ENCODE measurements at regions not wholly inside any gene's neighbourhood (a gene's known extent, or its start where the extent isn't known, plus 50 kb on each side); places are given as distances from the start of the nearest gene placed in this dataset.
A peak's percentile ranks its signal among the peaks of the same experiment; 100 is the strongest.

- FAIRE-seq, result no peak
- Histone ChIP-seq H3K27ac (ENCODE audit: extremely low read length, insufficient read depth, low read length) (no peak overlapping the region), H4K20me1 (ENCODE audit: insufficient read depth, low read length) (no peaks in the 10 kb centered on the region), H3K9ac (ENCODE audit: insufficient read depth, low read depth, low read length) (no peak overlapping the region), H2AFZ (ENCODE audit: low read length) (no peak overlapping the region), H3K9me3 (ENCODE audit: low read length) (no peaks in the 10 kb centered on the region), H3K4me3 (replicated peaks in 1 of 3; ENCODE audit: insufficient read depth in 1 of 3, low read depth in 2 of 3, low read length in 3 of 3) (no peak overlapping the region), H3K4me1 (ENCODE audit: insufficient read depth, low read length) (no peaks in the 10 kb centered on the region), H3K27me3 (ENCODE audit: control insufficient read depth in 1 of 2, insufficient read depth in 2 of 2, low read length in 2 of 2) (no peaks in the 10 kb centered on the region; a peak in 1 of 5 replicates), H3K79me2 (ENCODE audit: insufficient read depth, low read length) (no peaks in the 10 kb centered on the region), H3K4me2 (ENCODE audit: low read depth, low read length) (no peak overlapping the region), H3K36me3 (replicated peaks in 1 of 2; ENCODE audit: control insufficient read depth in 1 of 2, insufficient read depth in 2 of 2, low read length in 2 of 2) (no peaks in the 10 kb centered on the region)
- ChIA-PET POLR2A (no interaction called here), CTCF (ENCODE audit: low intra/inter-chr PET ratio, low total read pairs) (no interaction called here)
- in situ Hi-C loops (cut with HindIII; ENCODE audit: extremely low pct_ligation_motif_present, low pct_unique_long_range_greater_than_20kb) (no loop called here), intact Hi-C loops (cut with micrococcal nuclease; ENCODE audit: unreplicated experiment) (no loop called here)
- no peak for DNase-seq (ENCODE audit: low spot score)
- 0% methylated on average over 1 of the region's 1 CpG for WGBS (ENCODE audit: low lambda C conversion rate)
- BruUV-seq (replicated peaks), result no TSS peak
- peak; percentile 51; the same call in 2 of the 3 replicates for ATAC-seq
- TF ChIP-seq SMARCE1 (IDR thresholded peaks at IDR 0.05; ENCODE audit: borderline replicate concordance), result no peak
- TF ChIP-seq SP2 (CRISPR knock-in tag; IDR thresholded peaks at IDR 0.05), result no peak
- no peak for TF ChIP-seq ZNF773 (CRISPR knock-in tag; IDR thresholded peaks at IDR 0.05; ENCODE audit: borderline replicate concordance)
- TF ChIP-seq ZNF276 (CRISPR knock-in tag; IDR thresholded peaks at IDR 0.05; ENCODE audit: low read depth), result no peak
- no peak for TF ChIP-seq DPF2 (CRISPR knock-in tag; IDR thresholded peaks at IDR 0.05; ENCODE audit: borderline replicate concordance, low read depth)
- no peak for TF ChIP-seq GRHL1 (CRISPR knock-in tag; conservative IDR thresholded peaks at IDR 0.05)
- TF ChIP-seq HMG20B (CRISPR knock-in tag; conservative IDR thresholded peaks at IDR 0.05), result no peak
- TF ChIP-seq SALL2 (CRISPR knock-in tag; IDR thresholded peaks at IDR 0.05), result no peak
- no peak for TF ChIP-seq EP300 (IDR thresholded peaks at IDR 0.05; ENCODE audit: low read depth in 2 of 2, low read length in 2 of 2)
- TF ChIP-seq EP300 (CRISPR knock-in tag; IDR thresholded peaks at IDR 0.05; ENCODE audit: borderline replicate concordance), result no peak
- TF ChIP-seq ZNF607 (CRISPR knock-in tag; IDR thresholded peaks at IDR 0.05; ENCODE audit: borderline replicate concordance), result no peak
- no peak for TF ChIP-seq ATF3 (CRISPR knock-in tag; IDR thresholded peaks at IDR 0.05)
- no peak for TF ChIP-seq POLR2A (IDR thresholded peaks at IDR 0.05; ENCODE audit: insufficient read depth in 1 of 2, low read depth in 2 of 2, low read length in 2 of 2)
- TF ChIP-seq PREB (CRISPR knock-in tag; IDR thresholded peaks at IDR 0.05), result no peak
- TF ChIP-seq ISX (CRISPR knock-in tag; conservative IDR thresholded peaks at IDR 0.05), result no peak
- no peak for TF ChIP-seq PRDM4 (CRISPR knock-in tag; IDR thresholded peaks at IDR 0.05; ENCODE audit: borderline replicate concordance)
- TF ChIP-seq ZNF24 (IDR thresholded peaks at IDR 0.05), result no peak
- TF ChIP-seq RBAK (CRISPR knock-in tag; IDR thresholded peaks at IDR 0.05), result no peak
- TF ChIP-seq ZNF777 (CRISPR knock-in tag; IDR thresholded peaks at IDR 0.05), result no peak
These were observed 496.3 kb upstream of the HTR2C start for GRCh38 chrX:114087543-114087942.
